ENCODE measurements at regions not wholly inside any gene's neighbourhood (a gene's known extent, or its start where the extent isn't known, plus 50 kb on each side); places are given as distances from the start of the nearest gene placed in this dataset.

DNA sequence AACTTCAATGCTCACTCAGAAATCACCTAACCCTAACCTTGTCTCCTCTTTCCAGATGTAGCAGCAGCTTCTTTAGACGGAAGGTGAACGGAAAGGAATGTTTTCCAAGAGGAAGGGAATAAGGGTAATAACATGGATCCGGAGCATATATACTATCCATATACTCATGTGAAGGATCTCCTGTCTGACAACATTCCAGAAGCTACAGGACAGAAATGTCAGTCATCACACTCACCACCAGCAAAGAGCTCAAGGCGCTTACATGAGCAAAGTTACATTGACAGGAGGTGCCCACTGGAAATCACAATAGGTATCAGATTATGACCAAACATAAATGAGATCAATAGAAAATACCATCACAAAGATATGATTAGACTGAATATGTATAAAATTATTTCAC, 122.1 kb upstream of the CCDC28A start:
- Histone ChIP-seq H2AK5ac (ENCODE audit: low read length) (no peak overlapping the region), H2BK5ac (ENCODE audit: low read depth, low read length, poor library complexity) (no peak overlapping the region), H3K18ac (ENCODE audit: low read length) (no peak overlapping the region), H3K4me2 (ENCODE audit: low read length) (no peak overlapping the region), H3K4me3 (ENCODE audit: low read depth, low read length) (no peak overlapping the region), H4K91ac (ENCODE audit: low read depth, low read length) (no peak overlapping the region), H3K9me3 (ENCODE audit: insufficient read depth, low read depth, low read length) (no peaks in the 10 kb centered on the region), H3K9ac (ENCODE audit: low read length) (no peak overlapping the region), H2AFZ (ENCODE audit: insufficient read depth, low read length, poor library complexity) (no peak overlapping the region), H3K4ac (ENCODE audit: low read depth, low read length) (no peak overlapping the region), H4K8ac (ENCODE audit: low read depth, low read length) (no peak overlapping the region), H2BK120ac (ENCODE audit: insufficient read depth, low read length, poor library complexity) (no peak overlapping the region), H3K14ac (ENCODE audit: low read length) (no peak overlapping the region), H4K12ac (ENCODE audit: low read depth, low read length) (no peak overlapping the region), H3K79me2 (ENCODE audit: control insufficient read depth, insufficient read depth, low read length, poor library complexity) (peaks cover 2% of the 10 kb centered on the region), H3K27me3 (ENCODE audit: insufficient read depth, low read length) (no peaks in the 10 kb centered on the region), H3K23ac (ENCODE audit: low read length) (no peak overlapping the region), H3K36me3 (ENCODE audit: control insufficient read depth in 1 of 2, insufficient read depth in 2 of 2, low read length in 2 of 2) (peaks cover 0 to 10% of the 10 kb centered on the region in 2 experiments), H2BK12ac (ENCODE audit: low read length) (no peak overlapping the region), H3K27ac (ENCODE audit: low read depth, low read length) (no peak overlapping the region), H3K4me1 (ENCODE audit: control insufficient read depth in 1 of 2, insufficient read depth in 2 of 2, low read length in 2 of 2) (peaks cover 2 to 3% of the 10 kb centered on the region in 2 experiments), H3K79me1 (ENCODE audit: low read length) (peaks cover 1% of the 10 kb centered on the region)
- peak; percentile 65 to 90 for DNase-seq
- no CpG with 5 or more reads among the region's 4 CpGs for WGBS (ENCODE audit: extremely low coverage, insufficient coverage, insufficient read length)

DNA sequence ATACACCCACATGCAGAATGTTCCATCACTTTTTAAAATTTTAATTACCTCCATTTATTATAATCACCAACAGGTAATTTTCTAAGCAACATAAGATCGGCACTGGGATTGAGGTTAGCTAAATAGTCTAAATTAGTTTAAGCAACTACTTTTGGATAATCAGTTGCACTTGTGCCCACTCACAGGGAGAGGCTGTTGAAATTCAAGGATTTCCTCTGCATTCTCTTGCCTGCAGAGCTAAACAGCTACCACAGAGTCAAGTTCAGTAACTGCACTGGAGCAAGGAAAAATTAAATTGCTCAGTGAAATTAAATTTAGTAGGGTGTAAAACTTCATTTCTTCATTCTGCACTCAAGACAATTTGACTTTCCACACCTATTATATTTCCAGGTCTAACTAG, 120.7 kb upstream of the CCDC28A start:
- Histone ChIP-seq H3K4me2 (ENCODE audit: low read length) (no peak overlapping the region), H3K4me3 (ENCODE audit: low read depth, low read length) (no peak overlapping the region), H4K8ac (ENCODE audit: low read depth, low read length) (no peak overlapping the region), H3K36me3 (ENCODE audit: control insufficient read depth in 1 of 2, insufficient read depth in 2 of 2, low read length in 2 of 2) (peaks cover 0 to 10% of the 10 kb centered on the region in 2 experiments), H4K12ac (ENCODE audit: low read depth, low read length) (no peak overlapping the region), H2AFZ (ENCODE audit: insufficient read depth, low read length, poor library complexity) (no peak overlapping the region), H3K14ac (ENCODE audit: low read length) (no peak overlapping the region), H2BK5ac (ENCODE audit: low read depth, low read length, poor library complexity) (no peak overlapping the region), H3K79me1 (ENCODE audit: low read length) (no peaks in the 10 kb centered on the region), H2BK120ac (ENCODE audit: insufficient read depth, low read length, poor library complexity) (no peak overlapping the region), H3K27me3 (ENCODE audit: insufficient read depth, low read length) (no peaks in the 10 kb centered on the region), H3K9me3 (ENCODE audit: insufficient read depth, low read depth, low read length) (no peaks in the 10 kb centered on the region), H3K79me2 (ENCODE audit: control insufficient read depth, insufficient read depth, low read length, poor library complexity) (peaks cover 2% of the 10 kb centered on the region), H3K9ac (ENCODE audit: low read length) (no peak overlapping the region), H3K4ac (ENCODE audit: low read depth, low read length) (no peak overlapping the region), H3K27ac (ENCODE audit: low read depth, low read length) (no peak overlapping the region), H3K4me1 (ENCODE audit: control insufficient read depth in 1 of 2, insufficient read depth in 2 of 2, low read length in 2 of 2) (peaks cover 2 to 3% of the 10 kb centered on the region in 2 experiments), H4K91ac (ENCODE audit: low read depth, low read length) (no peak overlapping the region), H3K23ac (ENCODE audit: low read length) (no peak overlapping the region), H3K18ac (ENCODE audit: low read length) (no peak overlapping the region), H2BK12ac (ENCODE audit: low read length) (no peak overlapping the region), H2AK5ac (ENCODE audit: low read length) (no peak overlapping the region)
- WGBS (ENCODE audit: extremely low coverage, insufficient coverage, insufficient read length): no CpG with 5 or more reads among the region's 1 CpG
- DNase-seq: no peak

GRCh38 chr6:138653435-138653834, 120.1 kb upstream of the CCDC28A start:
- no peak overlapping the region for H3K4me3 ChIP-seq (ENCODE audit: low read depth, low read length)
- no peak overlapping the region for H4K12ac ChIP-seq (ENCODE audit: low read depth, low read length)
- no peak overlapping the region for H3K27ac ChIP-seq (ENCODE audit: low read depth, low read length)
- no peak for DNase-seq
- no peak overlapping the region for H2BK12ac ChIP-seq (ENCODE audit: low read length)
- no peak overlapping the region for H3K14ac ChIP-seq (ENCODE audit: low read length)
- H3K4ac ChIP-seq (ENCODE audit: low read depth, low read length): no peak overlapping the region
- no peaks in the 10 kb centered on the region for H3K9me3 ChIP-seq (ENCODE audit: insufficient read depth, low read depth, low read length)
- peaks cover 0 to 10% of the 10 kb centered on the region in 2 experiments for H3K36me3 ChIP-seq (ENCODE audit: control insufficient read depth in 1 of 2, insufficient read depth in 2 of 2, low read length in 2 of 2)
- no peak overlapping the region for H3K18ac ChIP-seq (ENCODE audit: low read length)
- peaks cover 2% of the 10 kb centered on the region for H3K79me2 ChIP-seq (ENCODE audit: control insufficient read depth, insufficient read depth, low read length, poor library complexity)
- no peak overlapping the region for H4K91ac ChIP-seq (ENCODE audit: low read depth, low read length)
- H3K23ac ChIP-seq (ENCODE audit: low read length): no peak overlapping the region
- H2BK120ac ChIP-seq (ENCODE audit: insufficient read depth, low read length, poor library complexity): no peak overlapping the region
- H3K4me2 ChIP-seq (ENCODE audit: low read length): no peak overlapping the region
- no peak overlapping the region for H2BK5ac ChIP-seq (ENCODE audit: low read depth, low read length, poor library complexity)
- no peak overlapping the region for H3K9ac ChIP-seq (ENCODE audit: low read length)
- H3K79me1 ChIP-seq (ENCODE audit: low read length): no peaks in the 10 kb centered on the region
- no peaks in the 10 kb centered on the region for H3K27me3 ChIP-seq (ENCODE audit: insufficient read depth, low read length)
- WGBS (ENCODE audit: extremely low coverage, insufficient coverage, insufficient read length): no CpG with 5 or more reads among the region's 6 CpGs
- H3K4me1 ChIP-seq (ENCODE audit: control insufficient read depth in 1 of 2, insufficient read depth in 2 of 2, low read length in 2 of 2): peaks cover 2 to 3% of the 10 kb centered on the region in 2 experiments
- no peak overlapping the region for H2AK5ac ChIP-seq (ENCODE audit: low read length)
- H4K8ac ChIP-seq (ENCODE audit: low read depth, low read length): no peak overlapping the region
- no peak overlapping the region for H2AFZ ChIP-seq (ENCODE audit: insufficient read depth, low read length, poor library complexity)

GRCh38 chr6:138654715-138655634, 118.6 kb upstream of the CCDC28A start:
- no peak overlapping the region for H3K9ac ChIP-seq (ENCODE audit: low read length)
- H3K79me2 ChIP-seq (ENCODE audit: control insufficient read depth, insufficient read depth, low read length, poor library complexity): peaks cover 2% of the 10 kb centered on the region
- H2BK5ac ChIP-seq (ENCODE audit: low read depth, low read length, poor library complexity): no peak overlapping the region
- H3K27ac ChIP-seq (ENCODE audit: low read depth, low read length): no peak overlapping the region
- DNase-seq: no peak
- H3K79me1 ChIP-seq (ENCODE audit: low read length): no peaks in the 10 kb centered on the region
- H3K14ac ChIP-seq (ENCODE audit: low read length): no peak overlapping the region
- no peak overlapping the region for H4K8ac ChIP-seq (ENCODE audit: low read depth, low read length)
- no peak overlapping the region for H2AK5ac ChIP-seq (ENCODE audit: low read length)
- H3K23ac ChIP-seq (ENCODE audit: low read length): no peak overlapping the region
- H3K4me2 ChIP-seq (ENCODE audit: low read length): no peak overlapping the region
- H3K4ac ChIP-seq (ENCODE audit: low read depth, low read length): no peak overlapping the region
- H3K4me3 ChIP-seq (ENCODE audit: low read depth, low read length): no peak overlapping the region
- no peak overlapping the region for H4K91ac ChIP-seq (ENCODE audit: low read depth, low read length)
- H2BK120ac ChIP-seq (ENCODE audit: insufficient read depth, low read length, poor library complexity): no peak overlapping the region
- H2BK12ac ChIP-seq (ENCODE audit: low read length): no peak overlapping the region
- H3K18ac ChIP-seq (ENCODE audit: low read length): no peak overlapping the region
- H2AFZ ChIP-seq (ENCODE audit: insufficient read depth, low read length, poor library complexity): no peak overlapping the region
- H3K4me1 ChIP-seq (ENCODE audit: control insufficient read depth in 1 of 2, insufficient read depth in 2 of 2, low read length in 2 of 2): peaks cover 0 to 2% of the 10 kb centered on the region in 2 experiments
- no peaks in the 10 kb centered on the region for H3K9me3 ChIP-seq (ENCODE audit: insufficient read depth, low read depth, low read length)
- peaks cover 0 to 7% of the 10 kb centered on the region in 2 experiments for H3K36me3 ChIP-seq (ENCODE audit: control insufficient read depth in 1 of 2, insufficient read depth in 2 of 2, low read length in 2 of 2)
- no peak overlapping the region for H4K12ac ChIP-seq (ENCODE audit: low read depth, low read length)
- no CpG with 5 or more reads among the region's 6 CpGs for WGBS (ENCODE audit: extremely low coverage, insufficient coverage, insufficient read length)
- H3K27me3 ChIP-seq (ENCODE audit: insufficient read depth, low read length): no peaks in the 10 kb centered on the region
